HCT116 (cell line): ENCODE measurements at regions not wholly inside any gene's neighbourhood (a gene's known extent, or its start where the extent isn't known, plus 50 kb on each side); places are given as distances from the start of the nearest gene placed in this dataset.

Source experiments
- ATAC-seq: fragments of 200-7000 bp; cut with Tn5 transposase; 2 replicates; pipeline ENCODE4 v1.9.1; 2020; ENCODE audit warnings: mild to moderate bottlenecking, moderate library complexity
- BruUV-seq: library from RNA; stranded (reverse); fragments of 400-500 nt; replicated peaks from 2 replicates; lab custom pipeline; 2021; lab: Mats Ljungman, UMichigan
- CTCF ChIA-PET: fragments of 300-600 bp; sonication (Branson Sonifier 250); formaldehyde crosslinking; loops from one replicate; lab custom pipeline; 2021; ENCODE audit warnings: antibody characterized with exemption; lab: Charles Lee
- POLR2A ChIA-PET: fragments of 300-600, 350-600 bp; sonication (Branson Sonifier 250); formaldehyde crosslinking; loops from one replicate; lab custom pipeline; 2021; ENCODE audit warnings: antibody characterized with exemption; lab: Charles Lee
- RAD21 ChIA-PET, 2 experiments: fragments of 300-600 bp; sonication (Branson Sonifier 250); formaldehyde crosslinking; loops; one replicate each; lab custom pipeline; 2023; ENCODE audit warnings: low total read pairs in 2 of 2; ENCODE audit not compliant: uncharacterized antibody in 2 of 2, unreplicated experiment in 2 of 2, low non-redundant PET in 1 of 2; lab: Charles Lee
- DNase-seq: peaks from one replicate; pipeline ENCODE4 v3.0.0-alpha.2; 2010; ENCODE audit warnings: low read depth, low spot score
- H2AFZ ChIP-seq: fragments of 200-600 bp; shearing (Covaris generic), sonication (generic); 2 replicates; pipeline ENCODE4 v1.6.1; 2017; ENCODE audit warnings: low read depth, mixed run types, mixed read lengths, antibody characterized with exemption, low read length; ENCODE audit not compliant: poor library complexity, severe bottlenecking
- H3K27ac ChIP-seq: 2 replicates; pipeline ENCODE4 v1.5.1; 2012; ENCODE audit warnings: low read depth, low read length
- H3K27me3 ChIP-seq: fragments of 200-600 bp; sonication (generic); 2 replicates; pipeline ENCODE4 v1.6.1; 2016; ENCODE audit warnings: mixed run types, low read length, mixed read lengths; ENCODE audit not compliant: insufficient read depth
- H3K36me3 ChIP-seq, 2 experiments: fragments of 200-500 bp in 1 of 2; fragments of 200-600 bp in 1 of 2; sonication (Bioruptor generic) in 1 of 2; sonication (generic) in 1 of 2; 2 replicates each; pipeline versions ENCODE4 v1.5.1 to v1.6.1; 2014 to 2016; ENCODE audit warnings: low read length in 2 of 2, inconsistent platforms in 1 of 2, mixed read lengths in 1 of 2, mixed run types in 1 of 2; ENCODE audit not compliant: insufficient read depth in 2 of 2, control insufficient read depth in 1 of 2
- H3K4me1 ChIP-seq, 2 experiments: fragments of 200-600 bp in 1 of 2; sonication (generic) in 1 of 2; 2 replicates each; pipeline versions ENCODE4 v1.5.1 to v1.6.1; 2012 to 2017; ENCODE audit warnings: low read length in 2 of 2, inconsistent platforms in 1 of 2, mild to moderate bottlenecking in 1 of 2, mixed read lengths in 1 of 2, mixed run types in 1 of 2, moderate library complexity in 1 of 2; ENCODE audit not compliant: insufficient read depth in 2 of 2, control insufficient read depth in 1 of 2
- H3K4me2 ChIP-seq: fragments of 200-600 bp; sonication (generic); 2 replicates; pipeline ENCODE4 v1.6.1; 2017; ENCODE audit warnings: mixed run types, low read length, mixed read lengths
- H3K4me3 ChIP-seq, 2 experiments: fragments of 200-600 bp in 1 of 2; sonication (generic) in 1 of 2; replicated peaks in 1 of 2; 2 replicates each; pipeline ENCODE4 v1.5.1; 2011 to 2016; ENCODE audit warnings: low read length in 2 of 2, control low read depth in 1 of 2, low read depth in 1 of 2, mild to moderate bottlenecking in 1 of 2, mixed read lengths in 1 of 2, mixed run types in 1 of 2
- H3K79me2 ChIP-seq: fragments of 200-600 bp; sonication (generic); 2 replicates; pipeline ENCODE4 v1.6.1; 2017; ENCODE audit warnings: mild to moderate bottlenecking, mixed run types, low read length, moderate library complexity, mixed read lengths; ENCODE audit not compliant: insufficient read depth
- H3K9ac ChIP-seq: fragments of 200-600 bp; sonication (generic); 2 replicates; pipeline ENCODE4 v1.6.1; 2016; ENCODE audit warnings: low read length, mixed read lengths
- H3K9me2 ChIP-seq: fragments of 200-600 bp; sonication (generic), shearing (Covaris generic); 2 replicates; pipeline ENCODE4 v1.6.1; 2017; ENCODE audit warnings: mixed run types, mild to moderate bottlenecking, moderate library complexity; ENCODE audit not compliant: insufficient read depth
- H3K9me3 ChIP-seq, 2 experiments: fragments of 200-500 bp in 1 of 2; fragments of 200-600 bp in 1 of 2; sonication (Bioruptor generic) in 1 of 2; sonication (generic) in 1 of 2; 2 replicates each; pipeline ENCODE4 v1.6.1; 2014 to 2017; ENCODE audit warnings: low read length in 2 of 2, mixed read lengths in 2 of 2, inconsistent platforms in 1 of 2, low read depth in 1 of 2, mild to moderate bottlenecking in 1 of 2, mixed run types in 1 of 2, moderate library complexity in 1 of 2; ENCODE audit not compliant: control insufficient read depth in 1 of 2, insufficient read depth in 1 of 2
- H4K20me1 ChIP-seq: fragments of 200-600 bp; sonication (generic), shearing (Covaris generic); 2 replicates; pipeline ENCODE4 v1.6.1; 2017; ENCODE audit warnings: mixed run types, mild to moderate bottlenecking, moderate library complexity; ENCODE audit not compliant: insufficient read depth
- CBX3 ChIP-seq: IDR thresholded peaks from 2 replicates; pipeline ENCODE4 v1.6.1; 2012; ENCODE audit warnings: low read depth
- CEBPB ChIP-seq: IDR thresholded peaks from 2 replicates; pipeline ENCODE4 v1.6.1; 2012; ENCODE audit warnings: low read depth
- EGR1 ChIP-seq: IDR thresholded peaks from 2 replicates; pipeline ENCODE4 v1.6.1; 2012; ENCODE audit warnings: low read depth
- EZH2 ChIP-seq: fragments of 200-600 bp; sonication (generic); IDR thresholded peaks from 2 replicates; pipeline ENCODE4 v1.6.1; 2017; ENCODE audit warnings: antibody characterized with exemption, mixed run types
- EZH2phosphoT487 ChIP-seq: fragments of 200-600 bp; IDR thresholded peaks from 2 replicates; pipeline ENCODE4 v1.6.1; 2018; ENCODE audit warnings: antibody characterized with exemption, borderline replicate concordance
- FOSL1 ChIP-seq: IDR thresholded peaks from 2 replicates; pipeline ENCODE4 v1.6.1; 2012; ENCODE audit warnings: low read depth
- POLR2A ChIP-seq: IDR thresholded peaks from 2 replicates; pipeline ENCODE4 v1.7.0; 2011; ENCODE audit warnings: borderline replicate concordance; ENCODE audit not compliant: insufficient read depth, insufficient read length; ENCODE audit errors: extremely low read depth
- TCF7L2 ChIP-seq: IDR thresholded peaks from 2 replicates; pipeline ENCODE4 v1.7.0; 2011; ENCODE audit warnings: borderline replicate concordance, inconsistent platforms; ENCODE audit not compliant: insufficient read depth, insufficient read length; ENCODE audit errors: extremely low read depth
- YY1 ChIP-seq: IDR thresholded peaks from 2 replicates; pipeline ENCODE4 v1.6.1; 2011; ENCODE audit warnings: low read length, low read depth, moderate library complexity, mild to moderate bottlenecking; ENCODE audit not compliant: insufficient replicate concordance; ENCODE audit errors: extremely low read depth
- ZFX ChIP-seq: fragments of 450-650 bp; IDR thresholded peaks from 2 replicates; pipeline ENCODE4 v1.6.1; 2017
- ZNF274 ChIP-seq: fragments of 200-500 bp; sonication (Bioruptor generic); IDR thresholded peaks from 2 replicates; pipeline ENCODE4 v1.6.1; 2014; ENCODE audit warnings: mild to moderate bottlenecking, low read depth, low read length, inconsistent platforms
- intact Hi-C: fragments of 100-400 bp; cut with micrococcal nuclease; formaldehyde crosslinking; loops from 2 replicates; pipeline ENCODE4 v1.10.0; 2022
- TF ChIP-seq, protein P1 (sequence below), 3 experiments: fragments of 200-600 bp in 1 of 3; sonication (generic) in 1 of 3; IDR thresholded peaks in 2 of 3; conservative IDR thresholded peaks in 1 of 3; 2 replicates each; pipeline ENCODE4 v1.5.1; 2012 to 2017; ENCODE audit warnings: low read depth in 2 of 3, low read length in 2 of 3, antibody characterized with exemption in 1 of 3, borderline replicate concordance in 1 of 3, control low read depth in 1 of 3, mild to moderate bottlenecking in 1 of 3, mixed read lengths in 1 of 3, mixed run types in 1 of 3, moderate library complexity in 1 of 3; ENCODE audit not compliant: insufficient read depth in 1 of 3
- TF ChIP-seq, protein P2 (sequence below): IDR thresholded peaks from 2 replicates; pipeline ENCODE4 v1.6.1; 2012

DNA sequence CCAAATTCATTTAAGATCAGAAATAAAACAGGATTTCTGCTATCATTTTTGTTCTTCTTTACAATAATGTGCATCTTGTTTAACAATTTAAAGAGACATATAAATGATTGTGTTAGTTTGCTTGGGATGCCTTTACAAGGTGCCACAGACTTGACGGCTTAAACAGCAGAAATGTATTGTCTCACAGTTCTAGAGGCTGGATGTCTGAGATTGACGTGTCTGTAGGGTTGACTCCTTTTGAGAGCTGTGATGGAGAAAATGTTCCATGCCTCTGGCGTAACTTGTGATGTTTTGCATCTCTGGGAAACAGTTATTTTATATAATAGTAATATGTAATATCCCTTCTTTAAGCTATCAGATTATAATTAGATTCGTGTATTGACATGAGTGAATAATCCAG is 1091.6 kb upstream of the PRMT6 start:
- ChIA-PET RAD21 (no interaction called here), POLR2A (no interaction called here), CTCF (no interaction called here)
- TF ChIP-seq FOSL1 = no peak
- H3K79me2 ChIP-seq = no peaks in the 10 kb centered on the region
- H3K9ac ChIP-seq = no peak overlapping the region
- no peak overlapping the region for H3K27ac ChIP-seq
- intact Hi-C loops = no loop called here
- H3K27me3 ChIP-seq = no peaks in the 10 kb centered on the region
- H4K20me1 ChIP-seq = no peaks in the 10 kb centered on the region
- ATAC-seq = no peak
- no peak overlapping the region for H3K4me3 ChIP-seq
- DNase-seq = no peak
- H2AFZ ChIP-seq = no peak overlapping the region
- H3K9me3 ChIP-seq = peaks cover 25 to 28% of the 10 kb centered on the region in 2 experiments; a peak in 3 of 4 replicates
- no peaks in the 10 kb centered on the region for H3K9me2 ChIP-seq
- no peak overlapping the region for H3K4me2 ChIP-seq
- no TSS peak for BruUV-seq
- H3K4me1 ChIP-seq = no peaks in the 10 kb centered on the region
- no peaks in the 10 kb centered on the region for H3K36me3 ChIP-seq

DNA sequence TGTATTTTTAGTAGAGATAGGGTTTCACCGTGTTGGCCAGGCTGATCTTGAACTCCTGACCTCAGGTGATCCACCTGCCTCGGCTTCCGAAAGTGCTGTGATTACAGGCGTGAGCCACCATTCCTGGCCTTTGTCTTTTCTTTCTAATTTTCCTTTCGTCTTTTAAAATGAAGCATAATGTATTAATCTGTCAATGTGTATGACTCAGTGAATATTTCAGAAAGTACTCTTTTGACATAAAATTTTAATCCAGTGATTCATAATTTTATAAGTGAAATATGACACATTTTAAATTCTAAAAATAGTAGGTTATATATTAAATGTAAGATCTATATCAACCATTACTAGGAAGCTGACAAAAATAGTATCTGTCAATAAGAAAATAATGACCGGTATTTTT is 1059.0 kb upstream of the PRMT6 start:
- Histone ChIP-seq H3K4me3 (no peak overlapping the region), H3K27ac (no peak overlapping the region), H3K9me3 (peaks cover 8 to 22% of the 10 kb centered on the region in 2 experiments; a peak in 2 of 4 replicates), H3K4me1 (no peaks in the 10 kb centered on the region), H3K9me2 (no peaks in the 10 kb centered on the region), H3K4me2 (no peak overlapping the region), H2AFZ (no peak overlapping the region), H3K79me2 (no peaks in the 10 kb centered on the region), H3K36me3 (no peaks in the 10 kb centered on the region)
- DNase-seq = no peak
- intact Hi-C loops = no loop called here
- ChIA-PET CTCF (no interaction called here), RAD21 (no interaction called here), POLR2A (no interaction called here)
- TF ChIP-seq ZFX (no peak), TCF7L2 (no peak), CEBPB (no peak), FOSL1 (no peak), EZH2phosphoT487 (no peak), CBX3 (no peak), ZNF274 (no peak), POLR2A (no peak), EZH2 (no peak), YY1 (no peak), EGR1 (no peak)
- TF ChIP-seq, protein P1, sequence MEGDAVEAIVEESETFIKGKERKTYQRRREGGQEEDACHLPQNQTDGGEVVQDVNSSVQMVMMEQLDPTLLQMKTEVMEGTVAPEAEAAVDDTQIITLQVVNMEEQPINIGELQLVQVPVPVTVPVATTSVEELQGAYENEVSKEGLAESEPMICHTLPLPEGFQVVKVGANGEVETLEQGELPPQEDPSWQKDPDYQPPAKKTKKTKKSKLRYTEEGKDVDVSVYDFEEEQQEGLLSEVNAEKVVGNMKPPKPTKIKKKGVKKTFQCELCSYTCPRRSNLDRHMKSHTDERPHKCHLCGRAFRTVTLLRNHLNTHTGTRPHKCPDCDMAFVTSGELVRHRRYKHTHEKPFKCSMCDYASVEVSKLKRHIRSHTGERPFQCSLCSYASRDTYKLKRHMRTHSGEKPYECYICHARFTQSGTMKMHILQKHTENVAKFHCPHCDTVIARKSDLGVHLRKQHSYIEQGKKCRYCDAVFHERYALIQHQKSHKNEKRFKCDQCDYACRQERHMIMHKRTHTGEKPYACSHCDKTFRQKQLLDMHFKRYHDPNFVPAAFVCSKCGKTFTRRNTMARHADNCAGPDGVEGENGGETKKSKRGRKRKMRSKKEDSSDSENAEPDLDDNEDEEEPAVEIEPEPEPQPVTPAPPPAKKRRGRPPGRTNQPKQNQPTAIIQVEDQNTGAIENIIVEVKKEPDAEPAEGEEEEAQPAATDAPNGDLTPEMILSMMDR (IDR thresholded peaks at IDR 0.05 in 2 of 3, conservative IDR thresholded peaks at IDR 0.05 in 1 of 3; ENCODE audit: borderline replicate concordance in 1 of 3, insufficient read depth in 1 of 3, low read depth in 2 of 3, low read length in 2 of 3) = no peak
- TF ChIP-seq, protein P2, sequence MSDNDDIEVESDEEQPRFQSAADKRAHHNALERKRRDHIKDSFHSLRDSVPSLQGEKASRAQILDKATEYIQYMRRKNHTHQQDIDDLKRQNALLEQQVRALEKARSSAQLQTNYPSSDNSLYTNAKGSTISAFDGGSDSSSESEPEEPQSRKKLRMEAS = no peak
- TF ChIP-seq, all 23 proteins: peak for 0
- no peak overlapping the region for H3K9ac ChIP-seq
- no TSS peak for BruUV-seq
- no peak for ATAC-seq
- no peaks in the 10 kb centered on the region for H3K27me3 ChIP-seq
- no peaks in the 10 kb centered on the region for H4K20me1 ChIP-seq
